Uterus (tissue), 3 donors: ENCODE measurements at regions not wholly inside any gene's neighbourhood (a gene's known extent, or its start where the extent isn't known, plus 50 kb on each side); places are given as distances from the start of the nearest gene placed in this dataset.

ENCODE experiments used
- DNase-seq, 2 donors: peaks; one replicate each; pipeline ENCODE4 v3.0.0-alpha.2; 2019 to 2020
- H3K27ac ChIP-seq, 2 donors: fragments of 200-600 bp; sonication (generic); 1 replicate in 1 of 2; 2 replicates in 1 of 2; pipeline ENCODE4 v1.5.1; 2016 to 2018
- H3K27me3 ChIP-seq, 2 donors: fragments of 200-600 bp; sonication (generic); one replicate each; pipeline ENCODE4 v1.5.1; 2018 to 2019; ENCODE audit warnings: control low read depth in 1 of 2
- H3K36me3 ChIP-seq, 2 donors: fragments of 200-600 bp; sonication (generic); one replicate each; pipeline ENCODE4 v1.5.1; 2019; ENCODE audit warnings: control low read depth in 1 of 2
- H3K4me1 ChIP-seq, 2 donors: fragments of 200-600 bp; sonication (generic); one replicate each; pipeline ENCODE4 v1.5.1; 2018 to 2019; ENCODE audit warnings: control low read depth in 1 of 2
- H3K4me3 ChIP-seq, 2 donors: fragments of 200-600 bp; sonication (generic); 1 replicate in 1 of 2; 2 replicates in 1 of 2; pipeline ENCODE4 v1.5.1; 2018 to 2019; ENCODE audit warnings: mild to moderate bottlenecking in 1 of 2
- H3K9me3 ChIP-seq, 2 donors: fragments of 200-600 bp; sonication (generic); one replicate each; pipeline ENCODE4 v1.5.1; 2019; ENCODE audit warnings: control low read depth in 1 of 2
- CTCF ChIP-seq, 4 experiments: fragments of 200-600 bp in 2 of 4; fragments of 450-650 bp in 2 of 4; sonication (generic) in 2 of 4; IDR thresholded peaks; one replicate each; pipeline ENCODE4 v1.5.1; 2016 to 2019; ENCODE audit warnings: antibody characterized with exemption in 4 of 4, mild to moderate bottlenecking in 2 of 4, moderate library complexity in 1 of 4
- POLR2A ChIP-seq, 2 donors: fragments of 450-650 bp; IDR thresholded peaks; one replicate each; pipeline ENCODE4 v1.6.1; 2016; ENCODE audit warnings: antibody characterized with exemption in 2 of 2, mild to moderate bottlenecking in 1 of 2, moderate library complexity in 1 of 2
- intact Hi-C: fragments of 100-400 bp; cut with DNase I; formaldehyde crosslinking; loops from one replicate; pipeline ENCODE4 v1.15.1; 2023; ENCODE audit warnings: low total_unique reads
- donor health status: DM: yes; HTN: yes; CAD: no.

GRCh38 chr6:3533981-3534380 lies 77.1 kb upstream of the SLC22A23 start:
- intact Hi-C loops, result no loop called here
- no peaks in the 10 kb centered on the region for H3K4me1 ChIP-seq
- H3K36me3 ChIP-seq, result no peaks in the 10 kb centered on the region

DNA sequence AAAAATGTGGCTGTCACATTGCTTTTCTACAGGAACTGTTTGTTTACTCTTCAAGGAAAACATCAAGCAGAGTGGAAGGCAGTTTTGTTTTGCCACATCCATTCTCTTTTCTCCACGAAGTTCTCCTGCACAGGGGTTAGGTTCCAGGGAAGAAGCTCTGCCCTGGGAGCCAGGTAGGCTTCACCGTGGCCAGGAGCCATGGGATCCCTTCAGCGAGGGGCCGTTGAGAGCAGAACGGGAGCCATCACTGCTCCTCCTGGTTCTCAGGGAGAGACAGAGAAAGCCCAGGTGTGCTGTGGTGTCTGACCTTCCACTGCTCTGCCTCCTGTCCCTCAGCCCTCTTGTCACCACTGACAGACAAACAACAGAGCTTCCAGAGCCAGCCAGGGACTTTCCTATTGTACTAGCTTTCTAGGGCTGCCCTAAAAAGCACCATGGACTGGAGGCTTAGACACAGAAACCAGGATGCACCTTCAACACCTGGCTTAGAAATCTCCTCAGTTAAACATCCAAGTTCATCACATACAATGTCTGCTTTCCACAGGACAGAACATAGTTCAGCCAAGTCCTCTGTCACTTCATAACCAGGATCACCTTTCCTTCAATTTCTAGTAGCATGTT lies 75.6 kb upstream of the SLC22A23 start:
- DNase-seq, result no peak
- Histone ChIP-seq H3K27ac (no peak overlapping the region), H3K4me3 (no peak overlapping the region), H3K36me3 (no peaks in the 10 kb centered on the region), H3K27me3 (no peaks in the 10 kb centered on the region), H3K4me1 (no peaks in the 10 kb centered on the region), H3K9me3 (no peaks in the 10 kb centered on the region)
- TF ChIP-seq CTCF (IDR thresholded peaks at IDR 0.05), result no peak
- no peak for TF ChIP-seq POLR2A (IDR thresholded peaks at IDR 0.05)
- intact Hi-C loops, result no loop called here

More at GRCh38 chr6:3533981-3534380, 77.1 kb upstream of the SLC22A23 start:
- Histone ChIP-seq H3K4me3 (no peak overlapping the region), H3K9me3 (no peaks in the 10 kb centered on the region), H3K27me3 (no peaks in the 10 kb centered on the region), H3K27ac (no peak overlapping the region)
- TF ChIP-seq CTCF (IDR thresholded peaks at IDR 0.05), result no peak
- TF ChIP-seq POLR2A (IDR thresholded peaks at IDR 0.05), result no peak
- no peak for DNase-seq

DNA sequence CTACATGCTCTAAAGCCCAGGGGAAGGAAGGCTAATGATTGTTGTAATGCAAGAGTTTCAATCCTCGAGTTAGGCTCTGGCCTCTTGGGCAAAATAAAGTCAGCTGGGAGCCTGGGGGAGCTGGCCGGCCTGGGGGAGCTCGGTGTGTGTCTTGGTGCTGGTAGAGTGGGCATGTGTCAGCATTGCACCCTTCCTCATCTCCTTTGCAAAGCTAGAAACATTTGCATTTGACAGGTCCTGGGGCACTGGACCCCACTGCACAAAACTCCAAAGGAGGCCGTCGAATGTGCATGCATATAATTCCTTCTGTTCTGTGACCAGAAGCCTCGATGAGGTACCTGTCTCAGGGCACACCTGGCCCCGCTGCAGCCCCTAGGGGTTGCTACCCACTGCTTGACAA lies 74.6 kb upstream of the SLC22A23 start:
- TF ChIP-seq CTCF (IDR thresholded peaks at IDR 0.05) (no peak), POLR2A (IDR thresholded peaks at IDR 0.05) (no peak)

GRCh38 chr6:3530515-3530914 lies 73.7 kb upstream of the SLC22A23 start:
- DNase-seq, result no peak
- intact Hi-C loops, result no loop called here
- Histone ChIP-seq H3K4me3 (no peak overlapping the region), H3K27me3 (no peaks in the 10 kb centered on the region), H3K4me1 (no peaks in the 10 kb centered on the region), H3K27ac (no peak overlapping the region), H3K9me3 (no peaks in the 10 kb centered on the region), H3K36me3 (no peaks in the 10 kb centered on the region)
- TF ChIP-seq CTCF (IDR thresholded peaks at IDR 0.05) (no peak), POLR2A (IDR thresholded peaks at IDR 0.05) (no peak)

More for the DNA sequence above, 74.6 kb upstream of the SLC22A23 start:
- Histone ChIP-seq H3K4me3 (no peak overlapping the region), H3K4me1 (no peaks in the 10 kb centered on the region), H3K9me3 (no peaks in the 10 kb centered on the region), H3K27ac (no peak overlapping the region), H3K36me3 (no peaks in the 10 kb centered on the region), H3K27me3 (no peaks in the 10 kb centered on the region)
- DNase-seq, result no peak
- intact Hi-C loops, result no loop called here

GRCh38 chr6:3529721-3530120 lies 72.9 kb upstream of the SLC22A23 start:
- intact Hi-C loops, result no loop called here
- TF ChIP-seq POLR2A (IDR thresholded peaks at IDR 0.05) (no peak), CTCF (IDR thresholded peaks at IDR 0.05) (no peak)
- H3K9me3 ChIP-seq, result no peaks in the 10 kb centered on the region
- H3K36me3 ChIP-seq, result no peaks in the 10 kb centered on the region
- no peaks in the 10 kb centered on the region for H3K4me1 ChIP-seq
- no peaks in the 10 kb centered on the region for H3K27me3 ChIP-seq
- H3K4me3 ChIP-seq, result no peak overlapping the region
- no peak overlapping the region for H3K27ac ChIP-seq
- DNase-seq, result no peak
